Activated CD4-positive, alpha-beta T cell treated with anti-CD3 and anti-CD28 coated beads, Interleukin-10, Interleukin-2, amounts not matched to agents 100 ng/mL and 50 ng/mL, durations not matched to agents 16 hours and 8 hours (primary cell): ENCODE measurements at regions not wholly inside any gene's neighbourhood (a gene's known extent, or its start where the extent isn't known, plus 50 kb on each side); places are given as distances from the start of the nearest gene placed in this dataset.
"Not testable (repeated sequence)": the region's sequence is repeated elsewhere in the genome, so short reads cannot be mapped to it uniquely, and the experiment has no call there.

ENCODE experiments used
- DNase-seq: peaks from one replicate; pipeline ENCODE4 v3.0.0-alpha.2; 2020

DNA sequence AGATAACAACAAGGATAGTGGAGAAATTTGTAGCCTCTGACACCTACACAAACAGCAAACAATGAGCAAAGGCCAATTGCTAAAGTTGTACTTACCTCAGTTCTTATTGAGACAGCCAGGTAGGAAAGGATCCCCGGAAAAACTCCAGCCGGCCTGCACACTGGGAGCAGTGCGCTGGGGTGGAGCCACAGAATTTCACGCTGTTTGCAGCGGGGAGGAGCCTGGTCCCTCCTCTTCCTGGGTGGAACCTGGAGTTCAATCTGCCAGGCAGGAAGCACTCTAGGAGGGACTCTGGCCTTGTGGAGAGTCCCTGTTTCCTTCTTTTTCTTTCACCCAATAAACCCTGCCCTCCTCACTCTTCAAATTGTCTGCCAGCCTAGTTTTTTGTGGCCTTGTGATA is 382.6 kb upstream of the TGIF2LX start:
- not testable (repeated sequence) for DNase-seq

DNA sequence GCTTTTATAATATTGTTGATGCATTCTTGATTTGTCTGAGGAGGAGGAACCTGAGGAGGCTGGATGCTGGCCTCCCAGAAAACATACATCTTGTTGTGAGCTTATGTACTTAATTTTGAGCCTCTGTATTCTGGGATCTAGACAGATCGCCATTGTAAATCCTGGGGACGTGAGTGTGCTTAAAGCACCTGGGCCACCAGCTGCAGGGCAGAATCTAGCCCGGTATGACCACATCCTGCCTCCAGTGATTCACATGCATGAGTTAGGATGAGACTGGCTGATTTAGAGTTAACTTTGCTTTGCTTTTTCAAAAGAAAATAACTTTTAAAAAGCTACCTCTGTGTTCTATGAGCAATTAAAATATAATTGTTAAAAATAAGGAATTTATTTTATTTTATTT is 364.6 kb upstream of the TGIF2LX start:
- DNase-seq: not testable (repeated sequence)

DNA sequence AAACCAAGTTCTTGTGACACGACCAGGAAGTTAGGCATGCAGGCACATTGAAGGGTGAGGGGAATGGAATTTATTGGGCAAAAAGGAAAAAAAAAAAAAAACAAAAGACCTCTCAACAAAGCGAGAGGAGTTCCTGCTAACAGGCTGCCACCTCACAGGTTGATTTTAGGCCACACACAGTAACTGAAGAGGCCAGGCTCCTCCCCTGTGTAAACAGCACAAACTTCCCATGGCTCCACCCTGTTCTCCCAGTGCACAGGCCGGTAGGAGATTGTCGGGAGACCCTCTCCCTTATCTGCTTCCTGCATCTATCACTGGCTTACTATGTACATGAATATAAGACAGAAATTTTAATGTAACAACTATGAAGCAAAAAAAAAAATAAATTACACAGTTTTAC is 359.6 kb upstream of the TGIF2LX start:
- DNase-seq: not testable (repeated sequence)

DNA sequence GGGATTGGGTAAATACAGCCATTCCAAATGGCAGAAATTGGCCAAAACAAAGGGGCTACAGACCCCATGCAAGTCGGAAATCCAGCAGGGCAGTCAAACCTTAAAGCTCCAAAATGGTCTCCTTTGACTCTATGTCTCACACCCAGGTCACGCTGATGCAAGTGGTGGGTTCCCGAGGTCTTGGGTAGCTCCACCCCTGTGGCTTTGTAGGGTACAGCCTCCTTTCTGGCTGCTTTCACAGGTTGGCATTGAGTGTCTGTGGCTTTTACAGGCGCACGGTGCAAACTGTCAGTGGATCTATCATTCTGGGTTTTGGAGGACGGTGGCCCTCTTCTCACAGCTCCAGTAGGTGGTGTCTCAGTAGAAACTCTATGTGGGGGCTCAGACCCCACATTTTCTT is 358.6 kb upstream of the TGIF2LX start:
- not testable (repeated sequence) for DNase-seq

DNA sequence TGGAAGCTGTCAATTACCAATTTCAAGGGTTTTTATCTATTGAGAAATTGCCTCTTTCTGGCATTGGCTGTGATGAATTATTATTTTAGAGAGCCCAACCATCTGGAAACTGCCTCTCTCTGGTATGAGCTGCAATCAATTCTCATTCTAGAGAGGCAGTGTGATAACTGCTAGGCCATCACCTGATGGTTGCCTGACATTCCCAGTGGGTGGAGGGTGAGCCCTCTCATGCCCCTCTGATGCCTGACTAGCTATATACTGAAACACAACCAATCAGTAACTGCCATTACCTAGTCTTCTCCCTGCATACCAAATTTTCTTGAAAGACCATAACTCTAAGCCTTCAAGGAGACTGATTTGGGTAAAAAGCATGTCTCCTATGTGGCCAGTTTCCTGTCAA is 353.9 kb upstream of the TGIF2LX start:
- DNase-seq: not testable (repeated sequence)

DNA sequence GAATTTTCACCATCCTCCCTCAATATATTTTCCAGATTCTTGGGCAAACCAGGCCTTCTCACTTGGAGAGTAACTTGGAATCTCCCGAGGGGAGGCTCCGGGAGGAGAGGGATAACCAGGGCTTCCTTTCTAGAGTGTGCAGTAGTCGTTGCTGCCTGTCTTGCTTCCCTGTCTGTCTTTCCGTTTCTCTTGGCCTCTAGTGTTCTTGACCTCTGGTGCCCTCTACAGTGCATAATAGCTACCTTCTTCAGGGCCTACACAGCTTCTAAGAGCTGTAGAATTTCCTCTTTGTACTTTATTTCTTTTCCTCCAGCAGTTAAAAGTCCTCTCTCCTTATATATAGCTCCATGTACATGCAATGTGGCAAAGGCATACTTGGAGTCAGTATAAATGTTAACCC is 339.8 kb upstream of the TGIF2LX start:
- DNase-seq: not testable (repeated sequence)

DNA sequence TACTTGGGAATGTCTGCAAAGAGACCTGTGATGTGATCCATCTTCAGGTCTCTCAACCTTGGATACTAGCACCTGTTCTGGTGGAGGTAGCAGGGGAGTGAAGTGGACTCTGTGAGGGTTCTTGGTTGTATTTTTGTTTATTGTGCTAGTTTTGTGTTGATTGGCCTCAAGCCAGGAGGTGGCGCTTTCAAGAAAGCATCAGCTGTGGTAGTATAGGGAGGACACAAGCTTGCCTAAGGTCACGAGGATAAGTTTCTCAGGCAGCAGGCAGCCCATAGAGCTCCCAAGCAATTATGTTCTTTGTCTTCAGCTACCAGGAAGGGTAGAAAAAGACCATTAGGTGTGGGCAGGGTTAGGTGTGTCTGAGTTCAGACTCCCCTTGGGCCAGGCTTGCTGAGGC is 289.9 kb upstream of the TGIF2LX start:
- DNase-seq: not testable (repeated sequence)

DNA sequence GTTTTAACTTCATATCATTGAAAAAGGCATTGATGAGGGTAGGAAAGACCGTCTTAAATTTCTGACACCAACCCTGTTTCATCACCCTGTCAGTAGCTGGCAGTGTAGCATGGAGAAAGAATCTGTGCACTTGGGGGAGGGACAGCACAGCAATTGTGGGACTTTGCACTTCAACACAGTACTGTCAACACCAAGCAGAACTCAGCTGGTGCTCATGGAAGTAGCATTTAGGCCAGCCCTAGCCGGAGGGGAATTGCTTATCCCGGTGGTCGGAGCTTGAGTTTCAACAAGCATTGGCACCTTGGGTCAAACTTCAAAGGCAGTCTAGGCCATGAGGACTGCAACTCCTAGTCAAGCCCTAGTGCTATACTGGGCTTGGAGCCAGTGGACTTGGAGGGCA is 285.8 kb upstream of the TGIF2LX start:
- DNase-seq: not testable (repeated sequence)

DNA sequence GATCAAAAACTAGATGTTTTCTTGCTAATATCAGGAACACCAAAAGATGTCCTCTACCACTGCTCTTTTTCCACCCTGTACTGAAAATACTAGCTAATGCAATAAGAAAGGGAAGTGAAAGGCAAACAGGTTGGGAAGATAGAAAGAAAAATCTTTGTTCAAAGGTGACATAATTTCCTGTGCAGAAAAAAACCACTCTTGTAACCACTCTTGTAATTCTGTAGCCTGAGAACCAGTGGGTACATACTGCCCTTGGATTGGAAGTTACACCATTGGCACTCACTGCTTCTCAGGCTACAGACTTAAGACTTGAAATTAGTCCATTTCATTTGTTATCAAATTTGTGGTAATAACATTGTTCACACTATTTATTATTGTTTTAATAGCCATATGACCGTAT is 263.0 kb upstream of the TGIF2LX start:
- not testable (repeated sequence) for DNase-seq

DNA sequence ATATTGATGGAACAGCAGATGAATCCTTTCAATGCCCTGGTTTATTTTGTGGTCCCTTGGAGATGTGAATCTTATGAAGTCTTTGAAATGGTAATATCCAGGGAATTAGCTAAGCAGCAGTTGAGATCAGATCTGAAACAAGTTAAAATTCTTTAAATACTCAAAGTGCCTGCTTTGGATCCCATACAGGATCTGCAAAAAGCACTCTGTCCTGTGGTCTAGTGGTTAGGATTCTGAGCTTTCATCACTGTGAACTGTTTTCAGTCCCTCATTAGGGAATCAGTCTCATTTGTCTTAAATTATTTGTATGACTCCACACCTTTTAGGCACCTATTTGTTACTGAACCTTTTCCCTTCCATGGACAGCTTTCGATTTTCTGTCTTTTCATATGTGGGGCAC is 215.2 kb upstream of the TGIF2LX start:
- DNase-seq: not testable (repeated sequence)

DNA sequence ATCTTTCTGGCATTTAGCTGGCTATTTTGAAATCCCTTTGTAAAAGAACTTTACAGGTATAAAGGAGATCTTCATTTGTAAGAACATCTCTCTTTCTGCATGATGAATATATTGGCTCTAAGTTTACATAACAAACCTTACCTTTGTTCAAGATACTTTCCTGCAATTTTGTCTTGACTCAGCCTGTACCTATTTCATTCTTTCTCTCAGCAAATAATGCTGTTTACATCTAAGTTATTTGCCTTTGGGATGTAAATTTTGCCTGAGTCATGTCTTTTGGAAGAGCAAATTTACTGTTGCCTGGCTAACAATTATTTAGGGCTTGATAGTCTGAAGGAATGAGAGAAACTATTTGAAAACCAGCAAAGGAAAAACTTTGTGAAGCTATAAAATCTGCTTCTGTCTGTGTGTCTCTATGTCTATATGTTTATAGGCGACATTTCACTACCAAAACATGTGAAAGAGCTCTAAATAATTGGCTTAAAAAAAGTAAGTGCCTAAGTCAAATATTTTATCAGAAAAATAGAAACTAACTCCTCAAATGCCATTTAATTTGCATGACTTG is 214.3 kb upstream of the TGIF2LX start:
- not testable (repeated sequence) for DNase-seq

DNA sequence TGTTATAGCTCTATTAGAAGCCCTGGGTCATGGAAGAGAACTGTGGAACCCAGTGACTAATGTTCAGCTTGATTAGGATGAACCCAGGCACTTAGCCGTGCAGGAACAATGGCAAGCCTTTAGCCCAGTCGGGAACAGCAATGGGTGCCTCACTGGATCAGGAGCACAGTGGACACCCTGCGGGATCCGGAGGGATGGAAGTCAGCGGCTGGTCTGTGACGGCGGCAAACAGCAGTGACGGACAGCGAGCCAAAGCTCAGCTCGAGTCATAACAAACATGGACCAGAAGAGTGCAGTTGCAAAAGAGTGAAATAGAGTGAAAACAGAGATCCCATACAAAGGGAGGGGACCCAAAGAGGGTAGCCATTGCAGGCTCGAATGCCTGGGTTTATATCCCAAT is 187.3 kb upstream of the TGIF2LX start:
- not testable (repeated sequence) for DNase-seq

DNA sequence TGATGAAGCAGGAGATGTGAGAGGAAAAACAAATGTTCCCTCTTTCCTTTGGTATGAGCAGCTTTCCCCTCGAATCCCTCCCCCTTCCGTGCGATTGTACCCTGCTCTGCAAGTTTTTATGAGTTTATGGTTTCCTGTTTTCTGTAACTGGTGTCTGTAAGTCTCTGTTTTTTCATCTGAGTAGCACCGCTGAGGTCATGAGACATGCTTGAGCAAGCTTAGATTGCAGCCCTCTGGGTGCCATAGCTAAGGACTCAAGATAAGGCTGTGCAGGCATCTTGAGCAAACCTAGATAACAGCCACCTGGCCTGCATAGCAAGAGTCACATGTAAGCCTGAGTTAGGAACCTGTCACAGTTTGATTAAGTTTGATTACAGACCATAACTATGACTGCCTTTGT is 165.2 kb upstream of the TGIF2LX start:
- not testable (repeated sequence) for DNase-seq

DNA sequence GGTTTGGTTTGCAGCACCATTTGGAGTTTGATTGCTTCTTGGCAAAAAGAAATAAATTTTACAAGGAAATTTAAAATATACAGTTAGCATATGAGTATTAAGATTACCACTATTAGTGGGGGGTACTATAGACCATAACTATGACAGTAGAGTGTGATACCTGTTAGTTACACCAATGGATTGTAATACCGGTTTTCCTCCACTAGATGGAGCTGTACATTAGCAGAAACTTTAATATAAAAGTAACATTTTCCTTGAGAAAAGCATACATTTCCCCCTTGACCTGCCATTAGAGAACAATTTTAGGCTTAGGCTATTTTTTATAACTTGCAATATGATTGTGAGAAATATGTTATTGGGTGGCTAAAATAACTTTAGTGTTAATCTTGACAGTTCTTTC is 163.9 kb upstream of the TGIF2LX start:
- DNase-seq: peak; percentile 37

DNA sequence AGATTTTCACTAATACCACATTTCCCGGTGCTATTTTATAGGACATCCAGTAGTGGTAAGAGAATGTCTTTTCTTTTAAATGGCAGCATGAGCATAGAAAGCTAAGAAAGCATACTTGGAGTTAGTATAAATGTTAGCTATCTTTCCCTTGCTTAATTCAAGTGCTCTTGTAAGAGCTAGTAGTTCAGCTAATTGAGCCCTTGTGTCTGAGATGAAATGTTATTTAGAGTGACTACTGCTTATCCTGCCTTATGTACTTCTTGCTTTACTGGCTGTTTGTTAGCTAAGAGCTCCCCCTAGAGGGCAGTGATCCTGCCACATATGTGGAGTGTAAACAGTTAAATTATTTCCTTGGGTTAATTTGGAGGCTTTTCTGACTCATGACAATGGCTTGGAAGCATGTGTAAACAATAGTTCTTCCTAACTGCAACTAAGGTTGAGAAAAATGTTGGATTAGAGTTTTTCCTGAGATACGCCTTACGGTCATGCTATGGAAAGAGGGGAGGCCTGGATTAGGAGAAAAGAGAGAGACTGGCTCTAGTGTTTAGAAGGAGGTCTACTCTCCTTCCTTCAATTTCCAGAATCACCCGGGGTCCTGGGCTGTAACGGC is 162.5 kb upstream of the TGIF2LX start:
- DNase-seq: not testable (repeated sequence)

DNA sequence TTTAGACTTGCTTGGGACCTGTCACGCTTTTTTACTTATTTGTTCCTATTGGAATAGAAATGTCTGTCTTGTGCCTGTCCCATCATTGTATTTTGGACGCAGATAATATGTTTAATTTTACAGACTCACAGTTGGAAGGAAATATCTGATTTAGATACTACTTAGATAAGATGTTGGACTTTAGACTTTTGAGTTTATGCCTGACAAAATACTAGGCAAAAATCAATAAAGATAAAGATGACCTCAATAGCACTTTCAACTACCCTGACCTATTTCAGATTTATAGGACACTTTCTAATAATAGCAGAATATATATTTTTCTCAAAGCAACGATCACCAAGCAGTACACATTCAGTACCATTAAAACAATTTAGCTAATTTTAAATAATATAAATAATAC is 150.1 kb upstream of the TGIF2LX start:
- DNase-seq: not testable (repeated sequence)

DNA sequence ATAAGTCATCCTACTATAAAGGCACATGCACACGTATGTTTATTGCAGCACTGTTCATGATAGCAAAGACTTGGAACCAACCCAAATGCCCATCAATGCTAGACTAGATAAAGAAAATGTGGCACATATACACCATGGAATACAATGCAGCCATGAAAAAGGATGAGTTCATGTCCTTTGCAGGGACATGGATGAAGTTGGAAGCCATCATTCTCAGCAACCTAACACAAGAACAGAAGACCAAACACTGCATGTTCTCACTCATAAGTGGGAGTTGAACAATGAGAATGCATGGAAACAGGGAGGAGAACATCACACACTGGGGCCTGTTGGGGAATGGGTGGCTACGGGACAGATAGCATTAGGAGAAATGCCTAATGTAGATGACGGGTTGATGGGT is 110.3 kb upstream of the TGIF2LX start:
- not testable (repeated sequence) for DNase-seq

DNA sequence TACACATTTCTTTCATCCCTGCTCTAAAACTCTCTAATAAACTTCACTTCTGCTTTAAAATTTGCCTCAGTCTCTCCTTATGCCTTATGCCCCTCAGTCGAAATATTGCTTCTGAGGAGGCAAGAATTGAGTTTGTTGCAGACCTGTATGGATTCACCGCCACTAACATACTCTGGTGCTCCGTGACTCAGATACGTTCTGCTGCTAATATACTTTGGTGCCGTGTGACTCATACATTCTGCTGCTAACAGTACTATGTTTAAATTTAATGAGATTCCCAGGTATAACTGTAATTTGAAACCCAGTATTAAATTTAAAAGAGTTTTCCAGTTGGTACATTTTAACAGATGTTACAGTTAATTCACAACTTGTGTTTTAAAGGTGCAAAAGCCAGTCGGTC is 82.0 kb upstream of the TGIF2LX start:
- DNase-seq: not testable (repeated sequence)

DNA sequence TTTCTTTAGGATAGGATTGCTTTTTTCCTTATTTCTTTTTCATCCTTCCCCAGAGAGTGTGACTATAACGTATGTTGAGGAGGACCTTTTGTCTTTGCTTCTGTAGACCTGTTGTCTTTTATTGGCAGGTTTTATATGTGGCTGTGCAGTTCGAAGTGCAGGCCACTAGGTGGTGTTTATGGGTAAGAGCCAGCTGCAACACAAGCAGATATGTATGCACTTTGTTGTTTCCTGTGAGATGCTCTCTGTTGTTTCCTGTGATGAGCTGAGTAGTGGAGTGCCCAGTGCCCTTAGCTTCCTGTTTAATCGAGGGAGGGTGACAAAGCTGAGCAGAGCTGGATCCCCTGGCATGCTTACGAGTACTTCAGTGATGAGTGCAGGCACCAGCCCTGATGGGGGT is 50.0 kb upstream of the TGIF2LX start:
- peak; percentile 55 for DNase-seq
